ENCODE measurements at regions not wholly inside any gene's neighbourhood (a gene's known extent, or its start where the extent isn't known, plus 50 kb on each side); places are given as distances from the start of the nearest gene placed in this dataset.

GRCh38 chrX:109312757-109313156 is 169.1 kb downstream of the GUCY2F start:
- H3K4me3 ChIP-seq (replicated peaks; ENCODE audit: low read depth, low read length) = no peak overlapping the region
- no peaks in the 10 kb centered on the region for H3K27me3 ChIP-seq (replicated peaks; ENCODE audit: control insufficient read depth, insufficient read depth, low read length)
- TF ChIP-seq CTCF (IDR thresholded peaks at IDR 0.05; ENCODE audit: insufficient read depth, low read length, poor library complexity, severe bottlenecking) = no peak
- no peaks in the 10 kb centered on the region for H3K36me3 ChIP-seq (ENCODE audit: control insufficient read depth, insufficient read depth, low read length)
- no peak for DNase-seq (ENCODE audit: extremely low read depth, insufficient read length)

- no peak for TF ChIP-seq CTCF (IDR thresholded peaks at IDR 0.05; ENCODE audit: insufficient read depth, low read length, poor library complexity, severe bottlenecking)
- Histone ChIP-seq H3K27me3 (replicated peaks; ENCODE audit: control insufficient read depth, insufficient read depth, low read length) (no peaks in the 10 kb centered on the region), H3K4me3 (replicated peaks; ENCODE audit: low read depth, low read length) (no peak overlapping the region), H3K36me3 (ENCODE audit: control insufficient read depth, insufficient read depth, low read length) (no peaks in the 10 kb centered on the region)
- DNase-seq (ENCODE audit: extremely low read depth, insufficient read length) = no peak
These were observed 171.9 kb downstream of the GUCY2F start for GRCh38 chrX:109310031-109310430.

- H3K4me3 ChIP-seq (replicated peaks; ENCODE audit: low read depth, low read length) = no peak overlapping the region
- no peak for TF ChIP-seq CTCF (IDR thresholded peaks at IDR 0.05; ENCODE audit: insufficient read depth, low read length, poor library complexity, severe bottlenecking)
- DNase-seq (ENCODE audit: extremely low read depth, insufficient read length) = no peak
- H3K27me3 ChIP-seq (replicated peaks; ENCODE audit: control insufficient read depth, insufficient read depth, low read length) = no peaks in the 10 kb centered on the region; the same call in 1 of the 2 replicates
- no peaks in the 10 kb centered on the region for H3K36me3 ChIP-seq (ENCODE audit: control insufficient read depth, insufficient read depth, low read length)
These were observed 180.7 kb downstream of the GUCY2F start for GRCh38 chrX:109301177-109301576.

- no peak overlapping the region for H3K4me3 ChIP-seq (replicated peaks; ENCODE audit: low read depth, low read length)
- DNase-seq (ENCODE audit: extremely low read depth, insufficient read length) = no peak
- no peak for TF ChIP-seq CTCF (IDR thresholded peaks at IDR 0.05; ENCODE audit: insufficient read depth, low read length, poor library complexity, severe bottlenecking)
- no peaks in the 10 kb centered on the region; the same call in 1 of the 2 replicates for H3K27me3 ChIP-seq (replicated peaks; ENCODE audit: control insufficient read depth, insufficient read depth, low read length)
- H3K36me3 ChIP-seq (ENCODE audit: control insufficient read depth, insufficient read depth, low read length) = no peaks in the 10 kb centered on the region
These were observed 181.5 kb downstream of the GUCY2F start for GRCh38 chrX:109300415-109300814.

GRCh38 chrX:109299091-109299490 is 182.8 kb downstream of the GUCY2F start:
- TF ChIP-seq CTCF (IDR thresholded peaks at IDR 0.05; ENCODE audit: insufficient read depth, low read length, poor library complexity, severe bottlenecking) = no peak
- DNase-seq (ENCODE audit: extremely low read depth, insufficient read length) = no peak
- Histone ChIP-seq H3K27me3 (replicated peaks; ENCODE audit: control insufficient read depth, insufficient read depth, low read length) (no peaks in the 10 kb centered on the region; the same call in 1 of the 2 replicates), H3K36me3 (ENCODE audit: control insufficient read depth, insufficient read depth, low read length) (no peaks in the 10 kb centered on the region), H3K4me3 (replicated peaks; ENCODE audit: low read depth, low read length) (no peak overlapping the region)

All from GM06990 (cell line).